HG03442 (cell line): ENCODE measurements at regions not wholly inside any gene's neighbourhood (a gene's known extent, or its start where the extent isn't known, plus 50 kb on each side); places are given as distances from the start of the nearest gene placed in this dataset.

Experiments
- ATAC-seq: cut with Tn5 transposase; IDR thresholded peaks from one replicate; pipeline ENCODE4 v1.9.1; 2021; ENCODE audit warnings: mild to moderate bottlenecking, moderate library complexity; ENCODE audit not compliant: unreplicated experiment

DNA sequence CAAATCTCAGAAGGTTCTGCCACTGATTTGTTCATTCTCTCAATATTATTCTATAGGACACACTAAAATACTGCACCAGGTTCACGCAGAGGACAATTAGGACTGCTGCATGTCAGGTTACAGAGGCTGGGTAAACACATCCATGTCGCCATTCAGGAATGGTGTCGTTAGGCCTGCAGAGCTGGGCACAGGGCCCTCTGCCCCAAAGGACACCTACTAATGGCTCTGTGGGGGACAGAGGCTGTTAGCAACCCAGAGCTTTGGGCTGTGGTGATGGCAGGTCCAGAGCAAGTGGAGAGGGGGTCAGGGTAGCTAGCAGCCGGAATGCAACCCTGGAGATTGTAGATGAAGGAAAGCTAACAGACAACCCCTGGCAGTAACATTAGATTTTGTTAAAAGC lies 115.9 kb downstream of the TTC32 start:
- no peak for ATAC-seq

- no peak for ATAC-seq
Measured at GRCh38 chr2:19785447-19785846, 116.3 kb downstream of the TTC32 start.

GRCh38 chr2:19784456-19784855 lies 117.3 kb downstream of the TTC32 start:
- no peak for ATAC-seq

GRCh38 chr2:19783935-19784334 lies 117.8 kb downstream of the TTC32 start:
- ATAC-seq, result no peak

- no peak for ATAC-seq
Measured at GRCh38 chr2:19776941-19777514, 124.8 kb downstream of the TTC32 start.

GRCh38 chr2:19775838-19776237 lies 125.9 kb downstream of the TTC32 start:
- no peak for ATAC-seq

DNA sequence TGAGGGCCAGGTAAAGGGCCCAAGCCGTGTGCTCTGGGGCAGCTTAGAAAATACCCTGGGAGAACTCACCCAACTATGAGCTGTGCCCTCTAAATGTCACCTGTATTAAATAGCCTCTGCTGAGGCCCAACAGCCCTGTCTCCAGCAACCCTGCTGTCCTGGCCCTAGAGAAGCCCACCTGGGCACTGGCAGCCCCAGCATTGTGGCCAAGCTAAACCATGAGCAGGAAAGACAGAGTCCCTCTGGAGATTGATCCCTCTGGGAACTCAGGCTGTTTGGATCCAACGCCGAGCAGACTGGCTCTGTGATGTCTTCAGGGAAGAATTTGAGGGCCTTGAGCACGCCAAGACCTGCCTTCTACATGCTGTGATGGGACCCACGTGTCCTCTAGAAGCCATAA lies 126.5 kb downstream of the TTC32 start:
- ATAC-seq, result no peak

DNA sequence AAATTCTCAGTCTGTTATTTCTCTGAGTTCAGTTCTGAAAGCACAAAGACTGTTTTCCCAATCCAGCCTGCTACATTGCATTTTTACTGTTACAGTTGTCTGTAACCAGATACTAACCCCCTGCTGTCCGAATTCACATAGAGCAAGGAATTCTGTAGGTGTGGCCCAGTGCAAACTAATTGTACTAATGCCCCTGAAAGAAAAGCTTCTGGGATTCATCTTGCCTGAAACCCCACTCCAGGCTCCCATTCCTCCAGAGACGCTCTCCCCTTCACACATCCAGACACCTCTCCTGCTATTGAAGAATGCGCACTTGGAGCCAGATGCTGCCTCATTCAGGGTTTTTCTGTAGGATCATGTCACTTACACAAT lies 127.0 kb downstream of the TTC32 start:
- no peak for ATAC-seq

GRCh38 chr2:19772981-19773380 lies 128.8 kb downstream of the TTC32 start:
- ATAC-seq, result no peak

DNA sequence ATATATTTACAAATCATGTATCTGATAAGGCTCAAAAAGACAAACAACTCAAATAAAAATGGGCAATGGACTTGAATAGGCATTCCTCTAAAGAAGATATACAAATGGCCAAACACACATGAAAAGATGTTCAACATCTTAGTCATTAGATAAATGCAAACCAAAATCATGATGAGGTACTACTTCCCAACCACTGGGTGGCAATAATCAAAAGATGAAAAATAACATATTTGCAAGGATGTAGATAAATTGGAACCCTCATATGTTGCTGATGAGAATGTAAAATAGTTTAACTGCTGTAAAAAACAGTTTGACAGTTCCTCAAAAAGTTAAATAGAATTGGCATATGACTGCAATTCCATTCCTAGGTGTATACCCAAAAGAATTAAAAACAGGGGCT lies 132.3 kb downstream of the TTC32 start:
- no peak for ATAC-seq

GRCh38 chr2:19767899-19768298 lies 133.9 kb downstream of the TTC32 start:
- ATAC-seq, result no peak

DNA sequence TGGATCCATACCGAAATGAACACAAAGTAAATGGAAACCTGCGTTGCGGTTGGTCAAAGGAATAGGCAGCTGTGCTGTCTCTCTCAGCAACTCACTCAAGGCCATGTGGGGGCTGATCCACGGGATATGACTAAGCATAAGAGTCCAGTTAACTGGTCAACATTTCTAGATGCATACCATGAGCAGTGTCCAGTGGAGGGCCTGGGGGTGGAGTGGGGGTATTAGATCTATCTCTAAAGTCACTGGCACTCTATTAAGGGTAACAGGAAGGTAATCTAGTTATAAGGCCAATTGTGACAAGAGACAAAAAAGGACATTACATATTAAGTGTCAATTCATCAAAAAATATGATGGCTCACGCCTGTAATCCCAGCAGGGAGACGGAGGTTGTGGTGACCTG lies 136.8 kb downstream of the TTC32 start:
- ATAC-seq, result no peak

- ATAC-seq, result no peak
Measured at GRCh38 chr2:19763731-19764130, 138.1 kb downstream of the TTC32 start.

GRCh38 chr2:19762959-19763605 lies 138.7 kb downstream of the TTC32 start:
- ATAC-seq, result no peak

- ATAC-seq, result no peak
Measured at GRCh38 chr2:19762142-19762541, 139.6 kb downstream of the TTC32 start.

GRCh38 chr2:19759880-19760279 lies 141.9 kb downstream of the TTC32 start:
- ATAC-seq, result no peak

- no peak for ATAC-seq
Measured at GRCh38 chr2:19758658-19759057, 143.1 kb downstream of the TTC32 start.

- no peak for ATAC-seq
Measured at GRCh38 chr2:19757586-19757985, 144.2 kb downstream of the TTC32 start.

GRCh38 chr2:19754907-19755306 lies 146.9 kb downstream of the TTC32 start:
- no peak for ATAC-seq

DNA sequence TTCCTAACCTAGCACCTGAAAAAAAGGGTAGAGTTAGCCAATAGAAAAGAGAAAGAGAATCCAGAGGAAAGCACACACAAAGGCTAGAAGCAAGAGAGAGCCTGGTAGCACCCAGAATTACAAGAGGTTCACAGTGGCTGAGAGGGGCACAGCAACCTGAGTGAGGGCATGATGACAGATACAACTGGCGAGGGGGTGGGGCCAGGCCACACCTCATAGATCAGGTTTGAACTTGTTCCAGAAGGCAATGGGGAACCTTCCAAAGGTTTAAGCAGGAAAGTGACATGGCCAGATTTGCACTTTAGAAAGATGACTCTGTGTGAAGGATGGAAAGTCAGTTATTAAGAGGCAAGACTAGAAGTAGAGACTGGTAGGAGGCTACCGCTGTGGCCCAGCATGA lies 148.0 kb downstream of the TTC32 start:
- no peak for ATAC-seq

DNA sequence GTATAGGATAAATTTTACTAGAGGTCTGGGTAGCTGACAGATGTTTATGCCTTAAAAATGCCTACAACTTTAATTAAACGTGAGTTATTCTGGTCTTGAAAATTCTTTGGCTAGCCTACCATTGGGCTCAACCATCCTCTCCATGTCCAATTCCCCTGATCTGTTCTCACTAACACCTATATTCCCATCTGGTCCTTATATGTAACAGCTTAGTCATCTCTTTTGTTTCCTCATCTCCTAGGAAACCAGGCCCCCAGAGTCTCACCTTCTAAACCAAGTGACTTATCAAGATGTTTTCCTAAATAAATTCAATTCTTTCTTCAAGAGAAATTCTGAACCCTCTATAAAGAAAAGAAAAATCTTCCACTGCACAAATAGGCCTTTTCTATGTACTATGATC lies 148.5 kb downstream of the TTC32 start:
- ATAC-seq, result no peak

DNA sequence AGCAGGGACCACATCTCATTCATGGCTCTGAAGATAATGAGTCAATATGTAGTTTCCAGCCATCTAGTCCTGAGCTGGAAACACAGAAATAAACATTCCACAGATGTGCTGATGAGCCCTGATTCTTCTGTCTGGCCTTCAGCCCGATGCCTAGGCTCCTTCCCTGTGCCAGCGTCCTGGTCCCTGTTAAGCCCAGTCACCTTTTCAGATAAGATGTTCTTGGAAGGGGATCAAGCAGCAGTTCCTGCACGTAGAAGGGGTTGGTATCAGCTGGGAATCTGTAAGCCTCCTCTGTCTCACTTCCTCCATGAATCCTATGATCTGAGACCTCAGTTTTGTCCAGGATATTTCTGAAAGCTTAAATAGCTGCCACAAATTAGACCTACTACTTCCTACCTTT lies 149.3 kb downstream of the TTC32 start:
- ATAC-seq, result no peak

DNA sequence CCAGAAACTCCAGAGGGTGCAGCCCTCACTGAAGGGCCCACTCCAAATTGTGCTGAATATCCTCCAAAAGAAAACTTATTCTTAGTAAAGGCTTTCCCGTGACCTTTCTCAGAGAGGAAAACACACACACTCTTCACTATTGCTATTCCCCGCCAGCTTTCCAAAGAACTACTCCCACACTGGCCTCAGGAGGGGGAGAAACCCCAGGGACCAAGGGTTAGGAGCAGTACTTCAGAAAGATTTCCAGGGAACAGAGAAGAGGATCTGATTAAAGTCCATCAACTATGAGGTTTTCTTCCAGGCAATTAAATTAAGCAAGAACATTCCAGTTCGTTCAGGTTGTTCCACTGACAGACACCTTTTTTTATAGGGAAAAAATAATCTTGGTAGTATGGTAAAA lies 150.2 kb downstream of the TTC32 start:
- ATAC-seq, result no peak
